GDM1 (cell line): ENCODE measurements at regions not wholly inside any gene's neighbourhood (a gene's known extent, or its start where the extent isn't known, plus 50 kb on each side); places are given as distances from the start of the nearest gene placed in this dataset.

Source experiments
- DNase-seq: peaks from one replicate; lab custom pipeline; 2025; lab: John Stamatoyannopoulos, UW

DNA sequence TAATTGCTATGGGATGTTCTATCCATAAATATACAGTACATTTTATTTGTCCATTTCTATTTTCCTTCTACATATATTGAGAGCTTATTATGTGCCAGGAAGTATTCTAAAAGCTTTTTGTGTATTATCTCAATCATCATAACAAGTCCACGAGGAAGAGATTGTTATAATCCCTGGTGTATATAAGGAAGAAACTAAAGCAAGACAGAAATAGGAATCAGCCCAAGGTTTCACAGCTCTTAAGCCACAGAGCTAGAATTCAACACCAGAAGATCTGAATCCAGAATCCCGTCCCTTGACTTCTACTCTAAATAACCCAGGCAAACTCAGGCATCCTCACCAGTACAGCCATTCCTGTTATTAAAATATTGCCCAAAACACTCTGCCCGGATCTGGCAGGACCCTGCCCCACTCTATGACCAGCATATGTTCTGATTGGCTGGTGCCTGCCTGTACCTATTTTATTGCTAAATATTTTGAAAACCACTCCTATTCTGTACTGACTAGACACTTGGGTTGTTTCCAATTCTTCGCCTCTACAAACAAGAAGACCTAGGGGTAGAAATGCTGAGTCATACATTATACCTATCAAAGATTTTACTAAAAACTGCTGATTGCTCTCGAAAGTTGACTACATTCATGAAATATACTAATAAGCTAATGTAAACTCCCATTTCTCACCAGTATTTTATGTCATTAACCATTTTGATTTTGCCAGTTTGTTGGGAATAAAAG, 297.4 kb downstream of the ENC1 start:
- DNase-seq = no peak

DNA sequence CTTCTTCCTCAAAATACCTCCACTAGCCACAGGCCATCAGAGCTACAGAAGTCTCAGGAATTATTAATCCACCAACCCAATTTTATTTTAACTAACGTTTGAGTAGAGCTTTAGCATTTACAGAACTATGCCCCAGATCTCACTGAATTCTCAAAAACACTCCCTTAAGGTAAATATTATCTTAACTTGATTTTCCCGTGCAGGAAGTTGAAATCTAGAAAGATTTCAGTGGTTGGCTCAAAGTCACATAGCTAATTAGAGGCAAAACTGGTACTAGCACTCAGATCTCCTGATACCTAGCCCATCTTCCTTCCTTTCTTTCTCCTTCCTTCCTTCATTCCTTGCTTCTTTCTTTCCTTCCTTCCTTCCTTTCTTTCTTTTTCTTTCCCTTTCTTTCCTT, 298.3 kb downstream of the ENC1 start:
- no peak for DNase-seq

DNA sequence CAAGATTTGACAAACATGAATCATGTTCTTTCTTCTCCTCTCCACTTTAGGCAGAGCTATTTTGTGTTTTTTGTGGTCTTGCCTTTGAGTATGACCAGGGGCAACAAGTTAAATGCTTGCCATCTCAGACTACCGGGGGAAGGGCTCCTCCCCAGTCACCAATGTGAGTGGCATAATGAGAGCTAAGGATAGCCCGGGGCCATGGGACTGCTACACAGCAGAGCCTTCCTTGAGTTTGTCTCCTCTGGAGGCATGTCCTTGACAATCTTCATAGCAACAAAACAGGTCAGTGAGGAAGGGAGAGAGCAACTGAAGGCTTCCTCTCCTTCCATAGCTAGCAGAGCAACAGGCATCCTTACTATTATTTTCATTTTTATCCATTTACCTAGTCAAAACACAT, 299.3 kb downstream of the ENC1 start:
- DNase-seq = no peak

DNA sequence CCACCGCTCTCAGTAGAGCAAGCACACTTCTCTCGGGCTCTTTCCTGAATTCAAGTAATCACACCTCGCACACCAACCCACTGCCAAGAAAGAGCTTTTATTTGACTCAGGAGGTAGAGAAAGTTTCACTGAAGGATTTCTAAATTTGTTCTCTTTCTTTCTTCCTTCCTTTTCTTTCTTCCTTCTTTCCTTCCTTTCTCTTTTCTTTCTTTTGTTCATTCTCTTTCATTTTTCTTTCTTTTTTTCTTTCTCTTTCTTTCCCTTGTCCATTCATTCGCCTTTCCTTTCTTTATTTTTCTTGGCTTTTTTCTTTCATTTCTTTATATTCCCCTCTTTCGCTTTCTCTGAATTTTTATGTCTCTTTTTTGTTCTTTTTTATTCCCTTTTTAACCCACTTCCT, 300.1 kb downstream of the ENC1 start:
- DNase-seq = no peak

DNA sequence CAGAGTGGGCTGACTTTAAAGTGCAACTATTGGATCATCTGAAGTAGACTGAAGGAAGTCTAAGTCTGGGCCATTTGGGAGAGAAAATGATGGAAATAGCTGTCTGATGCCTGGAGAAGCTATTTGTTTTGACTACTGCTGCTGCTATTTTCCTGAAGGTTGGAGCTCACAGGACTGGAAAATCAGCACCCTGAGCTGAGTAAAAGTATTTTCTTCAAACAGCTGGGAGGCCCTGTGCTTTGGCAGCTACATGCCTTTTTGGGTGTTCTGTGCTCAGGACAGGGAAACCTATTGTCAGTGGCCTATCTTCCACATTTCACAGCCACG, 302.6 kb downstream of the ENC1 start:
- no peak for DNase-seq

DNA sequence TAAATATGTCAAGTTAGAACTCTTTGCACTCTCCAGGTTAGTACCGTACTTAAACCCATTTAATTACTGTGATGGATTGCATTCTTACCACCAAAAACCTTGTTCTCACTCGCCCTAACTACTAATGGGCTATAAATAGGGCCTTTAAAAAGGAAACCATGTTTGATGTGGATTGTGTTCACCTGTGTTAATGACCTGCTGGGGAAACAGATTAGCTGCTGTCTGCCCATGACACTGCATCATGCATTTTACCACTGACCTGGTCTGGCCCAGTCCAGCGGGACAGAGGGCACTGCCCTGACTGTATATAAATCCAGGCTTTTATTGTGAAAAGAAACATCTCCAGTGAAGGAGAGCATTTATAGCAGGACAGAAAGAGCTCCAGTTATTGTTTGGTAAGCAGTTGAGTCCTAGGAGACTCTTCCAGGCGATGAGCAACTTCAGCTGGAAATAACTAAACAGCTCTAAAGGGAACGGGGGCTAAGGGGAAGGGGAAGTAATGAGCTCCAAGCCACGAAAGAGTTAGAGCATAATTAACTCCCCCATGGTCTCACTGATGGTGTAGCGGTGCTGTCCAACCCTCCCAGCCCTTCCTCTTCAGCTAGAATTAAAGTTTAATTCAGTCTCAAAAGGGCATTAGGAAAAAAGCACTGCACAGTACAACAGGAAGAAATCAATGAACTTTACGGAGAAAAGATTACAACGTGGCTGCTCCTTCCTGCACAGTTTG, 303.1 kb downstream of the ENC1 start:
- no peak for DNase-seq

DNA sequence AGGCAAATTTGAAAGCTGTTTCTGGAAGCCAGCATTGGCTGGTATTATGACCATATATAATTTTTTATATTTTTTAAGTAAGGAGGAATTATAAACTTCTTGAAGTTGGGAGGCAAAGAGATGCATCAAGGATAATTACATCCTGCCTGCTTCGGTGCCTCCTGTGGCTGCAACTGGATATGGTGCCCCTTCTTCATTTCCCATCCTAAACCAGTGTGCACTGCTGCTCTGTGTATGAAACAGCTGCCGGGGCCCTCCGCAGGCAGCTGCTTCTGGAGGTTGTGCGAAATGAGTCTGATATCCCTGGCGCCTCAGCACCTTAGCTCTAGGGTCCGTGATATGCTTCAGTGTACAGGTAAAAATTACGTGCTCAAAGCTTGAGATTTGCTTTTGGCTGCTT, 304.2 kb downstream of the ENC1 start:
- no peak for DNase-seq

DNA sequence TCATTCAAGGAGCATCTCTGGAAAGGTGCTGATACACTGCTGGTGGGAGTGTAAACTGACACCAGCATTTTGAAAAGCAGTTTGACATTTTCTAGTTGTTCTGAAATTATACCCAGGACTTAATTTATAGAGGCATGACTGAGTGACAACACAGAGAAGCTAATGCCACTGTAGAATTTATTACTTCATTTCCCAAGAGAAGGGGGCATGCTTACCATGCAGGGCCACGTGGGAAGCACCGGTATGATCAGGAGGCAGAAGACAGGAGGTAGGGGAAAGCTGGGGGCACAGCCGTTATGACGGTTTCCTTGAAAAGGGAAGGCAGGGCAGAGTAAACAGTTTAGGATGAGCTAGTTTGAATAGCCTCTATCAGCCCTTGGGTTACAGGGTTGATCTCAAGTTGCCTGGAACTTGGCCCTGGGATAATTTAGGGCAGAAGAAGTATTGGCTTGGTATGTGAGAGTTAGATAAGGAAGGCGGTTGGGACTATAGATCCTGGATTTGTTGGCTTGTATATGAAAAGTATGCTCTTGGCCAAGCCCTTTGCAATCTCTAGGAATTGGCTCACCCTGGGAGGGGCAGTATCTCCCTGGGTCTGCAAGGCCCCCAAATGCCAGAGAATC, 305.7 kb downstream of the ENC1 start:
- no peak for DNase-seq

DNA sequence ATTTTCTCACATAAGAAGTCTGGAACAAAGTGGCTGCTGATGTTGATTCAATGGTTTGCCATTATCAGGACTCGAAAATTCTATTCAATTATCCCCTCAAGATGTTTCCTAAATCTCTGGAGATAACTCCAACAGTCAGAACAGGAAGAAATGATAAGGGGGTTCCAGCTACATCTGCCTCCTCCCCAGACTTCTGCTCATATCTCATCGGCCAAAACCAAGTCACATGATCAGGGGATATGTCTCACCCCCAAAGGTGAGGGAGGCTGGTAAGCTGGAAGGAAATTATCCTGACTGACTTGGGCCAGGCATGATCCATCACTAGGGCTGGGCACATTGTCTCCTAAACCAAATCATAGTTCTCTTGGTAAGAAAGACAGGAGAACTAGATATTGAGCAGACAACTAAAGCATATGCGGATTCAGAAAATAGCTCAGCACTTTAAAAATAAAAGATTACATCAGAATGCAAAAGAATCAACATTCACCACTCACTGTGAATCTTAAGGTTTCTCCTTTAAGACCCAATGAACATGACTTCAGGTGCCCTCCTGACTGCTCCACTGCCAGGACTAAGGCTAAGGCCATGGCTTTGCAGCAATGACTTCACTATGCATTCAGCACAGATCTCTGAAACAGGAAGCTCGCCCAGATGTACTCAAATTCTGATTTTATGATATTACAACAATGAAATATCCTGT, 306.3 kb downstream of the ENC1 start:
- no peak for DNase-seq

DNA sequence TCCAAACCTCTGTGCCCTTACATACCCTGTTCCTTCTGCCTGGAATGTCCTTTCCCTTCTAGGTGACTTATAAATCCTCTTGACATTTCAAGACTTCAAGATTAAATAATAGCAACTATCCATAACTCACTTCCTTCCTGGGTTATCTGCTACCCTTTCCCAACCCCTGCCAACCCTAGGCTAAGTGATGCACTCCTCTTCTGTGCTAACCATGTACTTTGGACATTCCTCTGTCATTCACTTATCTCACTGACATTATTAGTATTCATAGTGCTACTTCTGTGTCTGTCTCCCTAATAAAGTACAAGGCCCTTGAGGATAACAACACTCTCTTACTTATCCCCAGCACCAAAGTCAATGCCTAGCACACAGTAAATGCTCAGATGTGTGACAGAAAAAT, 307.1 kb downstream of the ENC1 start:
- DNase-seq = no peak

DNA sequence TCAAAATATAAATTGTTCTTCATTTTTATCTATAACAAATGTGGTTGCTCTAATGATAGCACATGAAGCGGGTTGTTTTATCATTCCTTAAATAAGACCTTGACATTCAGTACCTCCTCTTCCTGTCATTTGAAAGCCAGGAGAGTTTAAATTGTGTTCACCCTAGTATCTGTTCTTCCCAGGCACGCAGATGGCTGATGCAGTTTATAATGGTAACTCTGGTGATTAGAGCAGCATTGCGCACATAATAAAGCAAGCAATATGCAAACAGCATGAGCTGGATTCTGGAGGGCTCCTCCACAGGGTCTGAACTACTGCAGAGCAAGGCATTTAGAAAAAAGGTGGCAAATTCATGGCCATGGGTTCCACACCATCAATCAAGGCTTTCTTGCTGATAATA, 307.8 kb downstream of the ENC1 start:
- DNase-seq = no peak

DNA sequence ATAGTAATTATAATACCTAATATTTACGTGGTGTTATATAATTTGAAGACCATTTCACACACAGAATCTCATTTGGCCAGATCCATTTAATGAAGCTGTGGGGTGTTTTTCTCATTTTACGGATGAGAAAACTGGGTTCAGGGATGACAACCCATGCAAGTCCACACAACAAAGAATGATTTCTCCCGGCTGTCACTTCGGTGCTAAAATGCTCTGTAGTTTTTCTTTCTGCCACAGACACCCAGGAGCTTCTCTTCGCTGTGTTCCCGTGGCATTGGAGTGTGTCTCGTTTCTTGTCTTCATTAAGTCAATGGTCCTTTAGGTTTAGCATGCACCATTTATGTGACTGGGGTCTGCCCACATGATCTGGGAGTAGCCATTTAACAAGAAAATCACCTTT, 308.5 kb downstream of the ENC1 start:
- DNase-seq = no peak

DNA sequence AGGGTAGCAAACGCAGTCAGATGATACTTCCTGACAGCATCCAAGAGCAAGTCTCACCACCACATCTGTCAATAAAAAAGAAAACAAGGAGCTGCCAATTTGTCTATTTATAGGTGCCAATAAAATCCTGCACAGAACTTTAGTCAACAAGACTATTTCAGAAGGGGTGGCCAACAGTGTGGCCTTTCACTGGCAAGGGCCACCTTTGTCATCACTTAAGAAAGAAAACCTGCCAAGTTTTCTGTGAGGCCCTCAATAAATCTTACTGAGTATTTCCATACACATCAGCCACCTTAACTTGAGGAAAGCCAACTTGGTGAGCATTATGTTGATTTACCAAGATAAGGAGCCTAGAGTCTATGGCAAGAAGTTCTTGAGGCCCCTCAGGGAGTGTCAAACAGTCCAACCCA, 312.3 kb downstream of the ENC1 start:
- no peak for DNase-seq

DNA sequence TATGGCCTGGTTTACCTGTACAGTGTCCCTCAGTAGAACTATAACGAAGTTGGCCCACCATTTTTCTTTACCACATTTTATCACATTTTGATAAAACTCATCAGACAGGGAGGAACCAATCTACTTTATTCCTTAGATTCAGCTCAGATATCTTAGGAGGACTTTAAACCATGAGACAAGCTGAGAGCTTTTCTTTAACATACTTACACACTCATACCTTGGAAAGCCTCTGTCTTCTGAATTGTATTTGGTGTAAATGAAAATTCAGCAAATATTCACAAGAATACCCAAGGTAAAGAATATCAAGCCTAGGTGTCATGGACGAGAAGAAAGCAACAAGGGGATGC, 313.2 kb downstream of the ENC1 start:
- DNase-seq = no peak

DNA sequence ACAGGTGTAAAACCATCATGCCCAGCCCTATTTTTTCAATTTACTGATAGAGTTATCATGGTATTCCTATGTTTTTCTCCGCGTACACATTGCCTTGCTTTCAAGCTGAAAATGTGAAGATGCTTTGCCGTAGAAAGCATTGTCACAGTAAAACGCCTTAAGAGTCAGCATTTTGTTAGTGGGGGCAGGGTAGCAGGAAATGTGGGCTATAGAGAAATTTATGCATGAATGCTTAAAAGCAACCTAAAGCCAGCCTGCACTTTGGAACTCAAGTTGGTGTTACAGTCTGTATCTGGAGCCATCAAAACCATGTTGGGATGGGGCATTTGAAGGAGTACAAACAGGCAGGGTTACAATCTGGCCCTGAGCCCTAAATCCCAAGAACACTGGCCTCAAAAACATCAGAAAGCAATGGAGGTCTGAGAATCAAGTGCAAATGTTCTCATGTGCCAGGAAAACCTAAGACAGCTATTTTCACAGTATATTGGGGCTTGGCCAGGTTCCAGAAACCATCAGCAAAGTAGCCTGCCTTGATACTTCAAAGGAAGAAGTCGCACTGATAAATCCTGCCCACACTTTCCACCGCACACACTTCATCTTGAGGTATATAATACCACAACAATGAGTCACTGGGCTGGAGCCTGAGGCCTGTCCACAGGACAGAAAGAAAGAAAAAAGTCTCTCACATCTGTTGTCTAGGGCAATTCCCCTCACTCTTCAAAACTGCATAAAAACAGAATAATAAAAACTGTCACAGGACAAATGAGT, 313.8 kb downstream of the ENC1 start:
- DNase-seq = peak; percentile 66

DNA sequence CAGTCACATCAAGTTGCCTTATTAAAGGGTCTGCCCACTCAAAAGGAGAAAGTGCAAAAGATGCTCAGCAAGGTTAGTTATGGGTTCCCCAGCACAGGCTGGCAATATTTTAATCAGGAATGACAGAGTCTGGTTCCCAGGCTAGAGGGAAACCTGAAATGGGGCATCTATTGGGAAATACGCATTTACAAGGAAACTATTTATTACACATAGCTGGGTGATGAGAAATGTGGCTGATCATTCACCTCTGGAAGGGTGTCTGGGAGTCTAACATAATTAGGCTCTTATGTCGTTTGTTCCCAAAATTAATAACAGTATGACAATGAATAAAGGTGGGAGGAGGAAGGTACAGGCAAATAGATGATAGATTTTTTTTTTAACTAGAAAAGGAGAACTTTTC, 314.7 kb downstream of the ENC1 start:
- no peak for DNase-seq

DNA sequence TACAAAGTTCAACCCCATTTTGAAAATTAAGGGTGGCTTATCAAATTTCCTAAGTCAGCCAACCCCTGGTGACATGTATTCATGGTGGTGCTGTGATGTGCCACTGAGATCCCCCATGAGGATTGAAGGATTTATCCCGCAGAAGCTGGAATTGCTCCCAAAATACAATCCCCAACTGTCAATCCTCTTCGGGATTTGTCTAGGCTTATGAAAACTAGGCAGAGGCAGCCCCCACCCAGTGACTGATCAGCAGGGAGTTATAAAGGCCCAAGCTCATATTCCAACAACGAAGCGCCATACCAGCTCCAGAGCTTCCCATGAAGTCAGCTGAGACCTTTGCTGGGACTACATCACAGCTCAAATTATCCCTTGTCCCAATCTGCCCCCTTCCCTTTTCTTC, 316.0 kb downstream of the ENC1 start:
- DNase-seq = no peak

DNA sequence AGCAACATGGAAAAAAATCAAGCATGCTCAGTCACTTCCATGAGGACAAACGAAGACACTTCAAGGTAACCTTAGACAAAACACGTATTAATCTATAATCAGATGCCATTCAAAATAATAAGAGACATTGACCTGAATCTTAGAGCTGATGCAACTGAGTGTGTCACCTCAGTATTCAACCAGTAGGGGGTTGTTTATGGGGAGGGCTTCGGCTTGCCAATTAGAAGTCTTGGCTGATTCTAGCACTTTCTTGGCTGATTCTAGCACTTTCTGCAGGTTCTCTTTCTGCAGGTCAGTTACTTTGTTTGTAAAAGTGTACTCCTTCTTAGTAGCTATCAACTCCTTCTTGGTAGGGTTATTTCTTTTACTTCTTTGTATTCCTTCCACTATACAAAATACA, 317.6 kb downstream of the ENC1 start:
- no peak for DNase-seq

DNA sequence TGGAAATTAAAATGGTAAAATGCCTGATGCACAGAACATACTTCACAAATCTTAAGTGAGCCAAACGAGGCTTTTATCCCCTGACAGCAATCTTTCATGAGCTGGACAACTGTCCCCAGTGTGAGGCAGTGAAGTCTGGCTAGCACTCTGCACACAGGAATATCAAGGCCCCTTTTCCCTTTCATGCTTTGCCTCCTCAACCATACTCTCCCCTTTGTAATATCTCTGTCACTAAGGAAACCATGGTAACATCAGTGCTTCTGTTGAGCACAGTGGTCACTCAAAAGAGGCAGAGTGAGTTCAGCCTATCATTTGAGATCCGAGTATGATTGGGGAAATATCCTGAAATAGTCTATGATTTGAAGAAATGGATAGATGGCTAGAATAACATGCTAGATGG, 318.3 kb downstream of the ENC1 start:
- DNase-seq = no peak

DNA sequence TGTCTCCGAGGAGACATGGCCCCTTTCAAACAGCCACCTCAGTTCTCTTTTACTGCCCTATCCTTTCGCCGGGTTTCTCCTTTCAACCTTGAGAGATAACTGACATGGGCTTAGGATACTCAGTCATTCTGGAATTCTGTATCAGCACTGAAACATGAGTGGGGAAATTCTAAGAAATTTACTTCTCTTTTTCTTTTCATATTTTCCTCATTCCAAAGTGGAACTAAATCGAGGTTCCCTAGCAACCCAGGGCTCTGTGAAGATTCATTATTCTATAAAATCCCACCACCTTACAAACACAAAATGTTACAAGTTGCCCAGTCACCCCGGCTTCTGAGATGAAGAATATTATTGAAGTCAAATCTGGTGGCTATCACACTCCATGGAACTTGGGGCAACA, 319.2 kb downstream of the ENC1 start:
- no peak for DNase-seq

DNA sequence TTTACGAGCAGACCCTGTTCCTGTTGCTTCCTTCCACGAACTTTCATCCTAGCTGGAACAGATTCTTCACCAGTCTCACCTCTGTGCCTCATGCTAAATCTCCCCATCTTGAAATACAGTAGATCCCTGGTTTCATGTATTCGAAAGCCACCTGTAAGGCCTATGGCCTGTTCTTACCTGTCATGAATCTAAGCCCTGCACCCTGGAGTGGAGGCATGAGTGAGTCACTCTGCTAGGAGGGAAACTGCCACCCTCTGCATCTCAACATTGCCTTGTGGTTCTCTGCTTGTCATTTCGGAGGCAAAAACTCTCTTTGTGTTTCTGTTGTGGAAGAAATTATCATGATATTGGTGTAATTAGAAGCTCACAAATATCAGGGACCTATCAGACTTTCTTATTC, 320.0 kb downstream of the ENC1 start:
- no peak for DNase-seq

DNA sequence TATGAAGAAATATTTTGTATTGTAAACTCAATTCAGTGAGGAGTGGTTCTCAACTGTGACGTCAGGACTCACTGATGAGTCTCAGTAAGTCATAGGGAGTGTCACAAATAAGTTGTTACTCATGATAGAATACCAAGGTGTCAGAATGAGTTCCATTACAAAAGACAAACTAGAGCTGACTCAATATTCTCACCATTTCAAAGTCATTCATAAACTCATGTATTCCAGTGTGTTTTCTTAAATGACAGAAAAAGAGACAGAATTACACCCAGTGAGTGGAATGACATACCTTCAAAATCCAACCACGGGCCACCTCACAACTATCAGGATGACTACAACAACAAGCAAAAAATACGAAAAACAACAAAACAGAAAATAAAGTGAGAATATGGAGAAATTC, 321.5 kb downstream of the ENC1 start:
- DNase-seq = no peak
